C4-2B (cell line): ENCODE measurements at regions not wholly inside any gene's neighbourhood (a gene's known extent, or its start where the extent isn't known, plus 50 kb on each side); places are given as distances from the start of the nearest gene placed in this dataset.

Experiments used
- ZFX ChIP-seq: fragments of 450-650 bp; IDR thresholded peaks from 2 replicates; pipeline ENCODE4 v1.6.1; 2017
- TF ChIP-seq, protein P1 (sequence below): fragments of 450-650 bp; conservative IDR thresholded peaks from 2 replicates; pipeline ENCODE4 v1.5.1; 2017; ENCODE audit warnings: mild to moderate bottlenecking

DNA sequence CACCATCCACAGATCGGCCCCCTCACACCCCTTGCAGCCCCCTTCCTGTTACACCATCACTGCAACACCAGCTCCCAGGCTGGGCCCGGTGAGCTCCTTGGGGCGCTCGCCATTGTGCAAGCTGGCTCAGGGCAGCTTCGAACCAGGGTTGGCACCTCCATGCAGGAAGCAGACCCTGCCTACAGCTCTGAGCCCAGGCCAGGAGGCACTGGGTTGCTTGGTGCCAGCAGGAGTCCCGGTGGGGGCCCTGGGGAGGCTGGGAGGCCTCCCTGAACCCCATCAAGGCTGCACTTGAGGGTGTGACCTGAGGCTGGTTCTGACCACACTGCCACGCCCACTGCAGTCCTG is 417.1 kb downstream of the CTTN start:
- TF ChIP-seq, protein P1, sequence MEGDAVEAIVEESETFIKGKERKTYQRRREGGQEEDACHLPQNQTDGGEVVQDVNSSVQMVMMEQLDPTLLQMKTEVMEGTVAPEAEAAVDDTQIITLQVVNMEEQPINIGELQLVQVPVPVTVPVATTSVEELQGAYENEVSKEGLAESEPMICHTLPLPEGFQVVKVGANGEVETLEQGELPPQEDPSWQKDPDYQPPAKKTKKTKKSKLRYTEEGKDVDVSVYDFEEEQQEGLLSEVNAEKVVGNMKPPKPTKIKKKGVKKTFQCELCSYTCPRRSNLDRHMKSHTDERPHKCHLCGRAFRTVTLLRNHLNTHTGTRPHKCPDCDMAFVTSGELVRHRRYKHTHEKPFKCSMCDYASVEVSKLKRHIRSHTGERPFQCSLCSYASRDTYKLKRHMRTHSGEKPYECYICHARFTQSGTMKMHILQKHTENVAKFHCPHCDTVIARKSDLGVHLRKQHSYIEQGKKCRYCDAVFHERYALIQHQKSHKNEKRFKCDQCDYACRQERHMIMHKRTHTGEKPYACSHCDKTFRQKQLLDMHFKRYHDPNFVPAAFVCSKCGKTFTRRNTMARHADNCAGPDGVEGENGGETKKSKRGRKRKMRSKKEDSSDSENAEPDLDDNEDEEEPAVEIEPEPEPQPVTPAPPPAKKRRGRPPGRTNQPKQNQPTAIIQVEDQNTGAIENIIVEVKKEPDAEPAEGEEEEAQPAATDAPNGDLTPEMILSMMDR, result no peak
- TF ChIP-seq ZFX, result no peak
